ENCODE measurements at regions not wholly inside any gene's neighbourhood (a gene's known extent, or its start where the extent isn't known, plus 50 kb on each side); places are given as distances from the start of the nearest gene placed in this dataset.
A peak's percentile ranks its signal among the peaks of the same experiment; 100 is the strongest.

GRCh38 chr20:60064554-60065196 lies 106.5 kb downstream of the CDH26 start:
- DNase-seq, result no peak

DNA sequence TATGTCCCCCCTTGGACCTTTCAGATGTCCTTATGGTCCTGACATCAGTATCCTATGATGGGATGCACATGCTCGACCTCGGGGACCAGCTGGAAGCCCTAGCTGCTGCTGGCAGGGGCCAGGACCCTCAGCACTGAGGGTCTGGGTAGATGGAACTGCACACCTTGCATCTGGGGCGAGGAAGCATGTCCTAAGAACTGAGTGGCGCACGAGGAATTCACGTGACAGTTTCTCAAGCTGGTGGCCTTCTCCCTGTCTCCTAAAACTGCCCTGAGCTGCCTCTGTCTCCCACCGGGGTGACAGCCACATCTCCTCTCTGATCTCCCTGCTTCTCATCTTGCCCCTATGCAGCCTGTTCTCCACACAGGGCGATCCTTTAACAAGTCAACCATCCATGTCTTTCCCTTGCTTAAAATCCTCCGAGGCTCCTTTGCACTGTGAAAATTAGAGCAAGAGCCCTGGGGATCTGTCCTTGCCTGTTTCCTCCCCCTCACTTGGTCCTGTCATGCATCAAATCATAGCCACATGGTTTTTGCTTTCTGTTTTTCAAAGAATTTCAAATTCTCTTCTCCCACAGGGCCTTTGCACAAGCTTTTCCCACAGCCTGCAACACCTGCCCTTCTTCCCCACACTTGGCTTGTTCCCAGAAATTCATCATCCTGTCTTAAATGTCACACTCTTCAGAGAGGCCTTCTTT lies 107.7 kb downstream of the CDH26 start:
- DNase-seq, result no peak

DNA sequence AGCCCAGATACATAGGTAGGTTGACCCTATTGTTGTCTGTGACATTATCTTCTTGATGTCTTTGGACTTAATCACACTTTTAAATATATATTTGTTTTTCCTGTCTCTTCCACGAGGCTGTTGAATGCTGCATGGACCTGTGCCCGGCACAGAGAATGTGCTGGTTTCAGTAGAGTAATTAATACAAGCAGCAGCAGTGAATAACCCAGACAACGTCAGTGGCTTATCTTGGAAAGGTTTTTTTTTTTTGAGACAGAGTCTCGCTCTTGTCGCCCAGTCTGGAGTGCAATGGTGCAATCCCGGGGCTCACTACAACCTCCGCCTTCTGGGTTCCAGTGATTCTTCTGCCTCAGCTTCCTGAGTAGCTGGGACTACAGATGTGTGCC lies 108.2 kb downstream of the CDH26 start:
- no peak for DNase-seq

- no peak for DNase-seq
These were observed 110.3 kb downstream of the CDH26 start for GRCh38 chr20:60068509-60068908.

- DNase-seq, result no peak
These were observed 111.4 kb downstream of the CDH26 start for GRCh38 chr20:60069656-60070055.

GRCh38 chr20:60070791-60071190 lies 112.6 kb downstream of the CDH26 start:
- no peak for DNase-seq

DNA sequence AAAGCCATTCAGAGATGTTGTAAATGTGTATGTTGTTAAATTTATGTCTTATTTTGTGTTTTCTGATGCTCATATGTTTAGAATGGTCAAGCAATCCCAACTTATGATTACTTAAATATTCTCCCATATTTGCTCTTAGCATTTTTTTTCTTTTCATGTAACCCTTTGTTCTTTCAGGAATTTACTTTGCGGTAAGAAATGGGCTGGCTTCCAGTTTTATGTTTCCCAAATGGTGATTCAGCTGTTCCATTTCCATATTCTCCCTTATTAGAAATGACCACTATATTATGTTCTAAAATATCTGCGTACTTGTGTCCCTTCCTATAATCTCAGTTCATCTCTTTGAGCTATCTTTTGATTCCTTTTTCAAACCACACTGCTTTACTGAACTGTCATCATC lies 113.7 kb downstream of the CDH26 start:
- no peak for DNase-seq

DNA sequence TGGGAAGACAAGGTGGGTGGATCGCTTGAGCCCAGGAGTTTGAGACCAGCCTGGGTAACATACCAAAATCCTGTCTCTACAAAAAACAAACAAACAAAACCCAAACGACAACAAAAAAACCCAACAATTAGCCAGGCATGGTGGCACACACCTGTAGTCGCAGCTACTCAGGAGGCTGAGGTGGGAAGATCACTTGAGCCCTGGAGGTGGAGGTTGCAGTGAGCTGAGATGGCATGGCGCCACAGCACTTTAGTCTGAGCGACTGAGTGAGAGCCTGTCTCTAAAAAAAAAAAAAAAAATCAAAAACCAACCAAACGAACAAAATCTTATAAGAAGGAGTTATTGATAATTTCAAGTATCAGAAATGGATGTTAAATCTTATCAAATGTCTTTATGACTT lies 114.9 kb downstream of the CDH26 start:
- DNase-seq, result no peak

- DNase-seq, result no peak
These were observed 115.3 kb downstream of the CDH26 start for GRCh38 chr20:60073504-60073903.

DNA sequence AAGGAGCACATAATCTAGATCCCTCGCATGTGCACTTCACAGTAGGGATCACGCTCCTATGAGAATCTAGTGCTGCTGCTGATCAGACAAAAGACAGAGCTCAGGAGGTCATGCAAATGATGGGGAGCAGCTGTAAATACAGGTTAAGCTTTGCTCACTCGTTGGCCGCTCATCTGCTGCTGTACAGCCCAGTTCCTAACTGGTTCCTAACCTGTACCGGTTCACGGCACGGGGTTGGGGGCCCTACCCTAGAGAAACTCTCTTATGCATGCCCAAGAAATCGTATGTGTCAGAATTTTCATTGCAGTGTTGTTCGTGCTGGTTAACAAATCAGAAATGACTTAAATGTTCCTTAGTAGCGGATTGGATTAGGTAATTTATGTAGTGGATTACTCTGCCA lies 116.1 kb downstream of the CDH26 start:
- no peak for DNase-seq

DNA sequence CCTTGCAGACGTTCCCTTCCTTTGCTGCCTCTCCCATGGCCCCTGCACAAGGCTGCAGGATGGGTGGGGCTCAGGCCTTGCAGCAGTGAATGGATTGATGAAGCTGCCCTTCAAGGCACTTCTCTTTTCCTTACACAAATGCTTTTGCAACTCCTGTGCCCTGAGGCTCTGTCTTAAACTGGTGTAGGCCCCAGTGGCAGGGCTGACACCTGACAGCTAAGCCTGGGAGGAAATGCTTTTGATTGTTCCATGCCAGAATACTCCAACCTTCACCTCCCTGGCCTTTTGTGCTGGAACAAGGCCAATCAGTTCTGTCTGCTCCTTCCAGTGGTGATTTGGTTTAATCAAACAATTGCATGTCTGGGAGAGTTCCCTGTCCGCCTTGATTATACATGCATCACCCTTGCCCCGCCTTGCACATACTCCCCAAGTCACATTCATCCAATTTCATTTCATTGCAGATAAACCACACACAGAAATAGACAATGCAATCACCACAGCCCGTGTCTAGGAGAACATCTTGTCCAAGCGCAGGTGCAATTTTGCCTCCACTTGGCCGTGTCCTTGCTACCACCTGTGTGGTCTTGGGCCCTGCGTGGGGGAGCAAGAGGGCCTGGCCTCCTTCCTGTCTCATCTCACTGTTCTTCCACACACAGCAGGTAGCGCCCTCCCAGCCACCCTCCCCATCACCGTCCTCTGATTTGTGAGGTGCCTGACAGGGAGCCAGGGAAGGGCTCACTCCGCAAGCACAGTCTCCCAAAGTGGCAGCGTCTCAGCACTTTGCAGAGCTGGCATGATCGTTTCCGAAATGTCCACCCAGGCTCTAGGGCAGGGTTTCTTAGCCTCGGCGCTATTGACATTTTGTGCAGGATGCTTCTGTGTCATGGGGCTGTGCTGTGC lies 120.4 kb downstream of the CDH26 start:
- no peak for DNase-seq

DNA sequence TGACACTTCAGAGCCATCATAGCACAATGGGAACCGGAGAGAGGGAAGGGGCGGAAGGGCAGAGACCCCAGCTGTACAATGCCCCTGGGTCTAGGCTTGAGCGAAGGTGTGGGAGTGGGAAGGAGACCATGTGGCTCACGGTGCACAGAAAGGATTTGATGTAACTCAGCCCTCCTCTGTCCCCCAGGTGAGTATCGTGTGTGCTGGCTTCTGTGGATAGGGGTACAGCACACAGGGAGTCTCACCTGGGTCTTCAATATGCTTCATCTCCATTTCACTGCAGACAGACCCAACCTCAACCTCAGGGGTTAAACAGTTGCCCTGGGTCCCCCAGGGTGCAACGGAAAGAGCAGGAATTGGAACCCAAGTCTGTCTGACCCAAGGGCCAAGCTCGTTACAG lies 122.2 kb downstream of the CDH26 start:
- DNase-seq, result no peak

DNA sequence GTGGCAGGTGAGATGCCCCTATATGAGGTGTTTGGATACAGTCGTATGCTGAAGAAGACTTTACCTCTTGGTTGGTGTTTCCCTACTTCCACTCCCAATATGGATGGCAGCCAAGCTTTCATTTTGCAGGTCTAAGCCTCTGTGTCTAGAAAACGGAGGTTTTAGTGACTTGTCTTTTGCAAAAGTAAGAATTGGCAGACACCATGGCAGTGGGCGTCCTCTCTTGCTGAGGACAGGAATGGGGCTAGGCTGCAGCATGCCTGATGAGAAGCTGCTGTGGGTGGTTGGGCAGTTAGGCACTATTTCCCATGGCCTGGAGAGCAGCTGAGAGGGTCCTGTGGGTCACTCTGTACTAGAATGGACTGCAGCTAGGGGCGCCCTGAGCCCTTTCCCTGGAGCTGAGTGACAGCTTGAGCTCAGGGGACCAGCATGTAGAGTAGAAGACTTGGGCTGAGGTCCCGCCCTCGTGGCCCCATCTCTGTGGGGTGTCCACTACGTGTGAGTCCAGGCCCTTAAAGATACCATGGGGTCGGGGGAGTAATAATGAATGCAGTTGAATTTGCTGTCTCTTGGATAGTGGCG lies 127.4 kb downstream of the CDH26 start:
- DNase-seq, result no peak

DNA sequence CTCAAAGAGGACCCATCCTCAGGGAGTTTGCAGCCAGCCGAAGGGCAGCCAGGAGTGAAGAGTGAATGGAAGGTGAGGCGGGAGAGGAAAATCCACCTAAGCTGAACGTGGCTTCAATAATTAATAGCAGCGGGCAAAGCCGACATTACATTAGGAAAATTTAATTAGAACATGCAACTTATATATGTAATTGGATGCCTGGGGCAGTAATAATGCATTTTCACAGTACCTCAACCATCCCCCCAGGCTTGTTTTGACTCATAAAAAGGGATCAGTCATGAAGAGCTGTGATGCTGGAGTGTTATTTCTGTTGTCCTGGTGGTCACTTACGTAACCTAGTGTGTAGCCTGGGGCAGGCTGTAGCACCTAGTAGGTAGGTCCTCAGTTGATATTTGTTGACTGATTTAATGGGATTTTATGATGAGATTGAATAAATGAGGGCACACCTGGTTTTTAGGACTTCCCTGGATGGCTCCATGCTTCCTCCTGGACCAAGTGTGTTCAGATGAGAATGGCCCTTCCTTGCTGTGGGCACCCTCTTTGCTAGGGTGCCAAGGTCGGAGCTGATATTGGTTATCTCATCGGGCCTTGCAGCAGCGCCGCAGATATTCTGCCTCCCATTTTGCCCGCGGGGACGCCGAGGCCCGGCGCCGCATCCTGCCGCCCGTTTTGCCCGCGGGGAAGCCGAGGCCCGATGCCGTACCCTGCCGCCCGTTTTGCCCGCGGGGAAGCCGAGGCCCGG lies 128.8 kb downstream of the CDH26 start:
- no peak for DNase-seq

DNA sequence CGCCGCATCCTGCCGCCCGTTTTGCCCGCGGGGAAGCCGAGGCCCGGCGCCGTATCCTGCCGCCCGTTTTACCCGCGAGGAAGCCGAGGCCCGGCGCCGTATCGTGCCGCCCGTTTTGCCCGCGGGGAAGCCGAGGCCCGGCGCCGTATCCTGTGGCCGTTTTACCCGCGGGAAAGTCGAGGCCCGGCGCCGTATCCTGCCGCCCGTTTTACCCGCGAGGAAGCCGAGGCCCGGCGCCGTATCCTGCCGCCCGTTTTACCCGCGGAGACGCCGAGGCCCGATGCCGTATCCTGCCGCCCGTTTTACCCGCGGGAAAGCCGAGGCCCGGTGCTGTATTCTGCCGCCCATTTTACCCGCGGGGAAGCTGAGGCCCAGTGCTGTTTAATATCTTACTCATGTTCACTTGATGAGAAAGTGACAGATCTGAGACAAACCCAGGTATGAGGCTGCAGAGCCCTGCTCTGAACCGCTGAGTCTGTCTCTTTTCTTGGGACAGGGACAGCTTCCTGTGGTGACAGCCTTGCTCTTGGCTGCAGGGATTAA lies 129.4 kb downstream of the CDH26 start:
- DNase-seq, result no peak

GRCh38 chr20:60088236-60088635 lies 130.0 kb downstream of the CDH26 start:
- no peak for DNase-seq

DNA sequence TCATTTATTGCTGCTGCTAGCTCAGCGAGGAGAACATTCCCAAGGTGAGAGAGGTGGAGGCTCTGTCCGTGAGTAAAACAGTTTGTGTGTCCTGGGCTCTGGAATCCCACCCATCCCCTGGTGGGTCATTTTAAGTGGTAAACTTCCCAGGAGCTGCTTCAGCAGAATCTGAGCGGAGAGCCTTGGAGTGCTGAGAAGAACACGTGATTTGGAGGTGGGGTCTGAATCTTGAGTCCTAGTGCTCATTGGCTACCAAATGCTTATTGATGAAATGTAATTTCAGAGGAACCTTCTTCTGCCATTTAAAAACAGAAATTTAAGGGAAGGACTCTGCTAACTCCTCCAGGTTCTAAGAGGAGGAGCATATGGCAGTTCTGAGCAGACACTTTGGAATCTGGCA lies 132.4 kb downstream of the CDH26 start:
- no peak for DNase-seq

- no peak for DNase-seq
These were observed 133.1 kb downstream of the CDH26 start for GRCh38 chr20:60091305-60091704.

DNA sequence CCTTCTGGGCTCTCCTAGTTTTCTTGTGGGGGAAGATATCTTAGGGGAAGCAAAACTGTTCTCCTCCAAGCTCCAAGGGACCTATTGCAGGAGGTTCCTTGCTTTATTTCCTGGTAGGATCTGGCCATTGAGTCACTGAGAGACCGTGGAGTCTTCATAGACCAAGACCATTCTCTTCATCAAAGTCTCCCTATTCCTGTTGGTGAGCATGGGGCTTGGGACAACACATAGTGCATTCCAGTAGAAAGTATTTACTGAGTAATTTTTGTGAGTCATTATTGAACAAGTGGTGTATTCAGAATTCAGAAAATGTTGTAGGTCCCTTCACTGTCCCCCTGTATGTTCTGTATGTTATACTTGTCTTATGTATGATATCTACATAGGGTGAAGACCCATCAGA lies 133.6 kb downstream of the CDH26 start:
- DNase-seq, result no peak

- DNase-seq, result no peak
These were observed 134.5 kb downstream of the CDH26 start for GRCh38 chr20:60092729-60093128.

DNA sequence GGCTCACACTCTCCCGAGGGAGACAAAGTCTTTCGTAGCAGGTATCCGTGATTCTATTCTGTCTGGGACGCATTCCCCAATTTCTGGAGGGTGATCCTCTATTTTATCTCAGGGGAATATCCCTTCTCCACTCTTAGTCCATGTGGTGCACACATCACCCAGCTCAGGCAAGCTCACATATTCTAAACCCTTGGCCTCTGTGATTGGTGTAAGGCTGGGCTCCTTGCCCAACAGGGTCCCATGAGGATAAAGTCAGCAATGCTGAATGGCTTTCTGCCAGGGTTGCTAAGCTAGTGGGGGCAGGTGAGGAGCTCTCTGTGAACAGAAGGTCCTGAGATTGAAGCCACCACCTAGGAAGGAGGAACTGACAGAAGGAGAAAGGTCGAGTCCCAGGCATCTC lies 137.2 kb downstream of the CDH26 start:
- DNase-seq, result peak; percentile 16 to 77

- DNase-seq, result no peak
These were observed 137.9 kb downstream of the CDH26 start for GRCh38 chr20:60096166-60096565.

GRCh38 chr20:60097285-60097684 lies 139.1 kb downstream of the CDH26 start:
- no peak for DNase-seq

Measured in NCI-H446 (cell line).